ENCODE measurements at regions not wholly inside any gene's neighbourhood (a gene's known extent, or its start where the extent isn't known, plus 50 kb on each side); places are given as distances from the start of the nearest gene placed in this dataset.

DNA sequence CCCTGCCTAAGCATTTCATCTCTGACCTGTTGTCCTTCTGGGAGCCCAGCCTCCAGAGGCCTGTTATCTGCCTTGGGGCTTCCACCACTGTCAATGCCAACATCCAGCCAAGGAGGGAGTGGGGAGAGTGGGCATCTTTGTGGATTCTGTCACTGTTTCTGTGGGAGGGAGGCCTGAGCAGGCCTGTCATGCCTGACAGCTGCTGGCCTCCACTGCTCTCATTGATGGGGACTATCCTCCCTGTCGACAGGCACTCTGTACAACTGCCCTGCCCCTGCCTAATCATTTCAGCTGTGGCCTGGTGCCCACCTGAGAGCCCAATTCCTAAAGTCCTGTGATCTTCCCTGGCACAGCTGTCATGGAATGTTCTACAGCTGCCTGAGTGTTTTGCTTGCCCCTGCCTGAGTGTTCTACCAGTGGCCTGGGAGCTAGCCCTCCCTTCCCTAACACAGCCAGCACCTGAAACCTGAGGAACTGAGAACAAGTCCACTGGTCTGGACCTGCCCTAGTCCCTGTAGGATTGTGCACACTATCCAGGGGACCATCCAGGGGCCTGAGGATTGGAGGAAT, 145.3 kb downstream of the FAM83B start:
- no peak for DNase-seq

DNA sequence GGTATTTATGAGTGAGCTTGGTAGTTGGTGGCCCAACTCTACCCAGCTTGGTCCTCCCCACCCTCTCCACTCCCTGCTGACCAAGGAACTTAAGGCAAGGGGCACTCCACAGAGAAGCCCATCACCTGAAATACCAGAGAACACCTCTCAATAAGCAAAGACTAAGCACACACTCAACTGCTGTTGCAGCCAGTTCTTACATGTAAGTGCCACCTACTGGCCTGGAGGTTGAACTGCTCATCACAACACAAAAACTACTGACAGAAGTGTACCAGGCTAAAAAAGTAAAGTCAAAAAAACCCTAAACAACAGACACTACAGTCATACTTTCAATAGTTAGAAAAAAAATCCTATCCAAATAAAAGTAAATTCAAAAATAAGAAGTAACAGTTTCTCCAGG, 146.2 kb downstream of the FAM83B start:
- no peak for DNase-seq

DNA sequence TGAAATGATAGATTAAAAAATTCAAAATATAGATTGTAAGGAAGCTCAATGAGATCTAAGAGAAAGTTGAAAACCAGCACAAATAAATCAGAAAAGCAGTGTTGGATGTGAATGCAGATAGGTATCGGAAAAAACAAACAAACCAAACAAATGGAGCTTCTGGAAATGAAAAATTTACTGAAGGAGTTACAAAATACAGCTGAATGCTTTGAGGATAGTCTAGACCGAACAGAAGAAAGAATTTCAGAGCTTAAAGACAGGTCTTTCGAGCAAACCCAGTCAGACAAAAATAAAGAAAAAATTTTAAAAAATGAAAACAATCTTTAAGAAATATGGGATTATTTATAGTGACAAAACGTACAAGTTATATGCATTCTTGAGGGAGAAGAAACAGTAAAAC, 146.7 kb downstream of the FAM83B start:
- no peak for DNase-seq

DNA sequence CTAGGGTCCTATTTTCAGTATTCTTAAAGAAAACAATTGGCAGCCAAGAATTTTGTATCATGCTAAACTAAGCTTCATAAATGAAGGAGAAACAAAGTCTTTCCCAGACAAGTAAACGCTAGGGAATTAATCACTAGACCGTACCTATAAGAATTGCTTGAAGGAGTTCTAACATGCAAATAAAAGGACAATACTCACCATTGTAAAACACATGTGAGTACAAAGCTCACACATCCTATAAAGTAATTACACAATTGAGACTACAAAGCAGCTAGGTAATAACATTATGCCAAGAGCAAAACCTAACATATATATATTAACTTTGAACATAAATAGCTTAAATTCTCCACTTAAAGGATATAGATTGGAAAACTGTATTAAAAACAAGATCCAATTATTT, 147.4 kb downstream of the FAM83B start:
- DNase-seq, result no peak

DNA sequence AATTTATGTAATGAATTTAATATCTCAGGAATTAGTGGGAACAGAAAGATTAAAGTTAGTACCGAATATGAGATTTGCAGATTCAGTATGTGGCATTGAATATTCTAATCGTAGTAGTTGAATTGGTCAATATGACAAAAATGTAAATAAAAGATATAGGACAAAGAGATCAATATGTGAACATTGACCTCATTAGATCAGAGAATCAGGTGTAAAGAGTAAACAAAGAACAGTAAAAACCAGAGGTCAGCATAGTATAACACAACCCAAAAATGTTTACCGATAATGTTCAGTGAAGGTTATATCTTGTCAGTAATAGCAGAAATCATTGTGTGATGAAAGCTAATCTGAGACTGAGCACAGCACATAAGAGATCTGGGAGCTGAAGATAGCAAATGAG, 152.0 kb downstream of the FAM83B start:
- no peak for DNase-seq

DNA sequence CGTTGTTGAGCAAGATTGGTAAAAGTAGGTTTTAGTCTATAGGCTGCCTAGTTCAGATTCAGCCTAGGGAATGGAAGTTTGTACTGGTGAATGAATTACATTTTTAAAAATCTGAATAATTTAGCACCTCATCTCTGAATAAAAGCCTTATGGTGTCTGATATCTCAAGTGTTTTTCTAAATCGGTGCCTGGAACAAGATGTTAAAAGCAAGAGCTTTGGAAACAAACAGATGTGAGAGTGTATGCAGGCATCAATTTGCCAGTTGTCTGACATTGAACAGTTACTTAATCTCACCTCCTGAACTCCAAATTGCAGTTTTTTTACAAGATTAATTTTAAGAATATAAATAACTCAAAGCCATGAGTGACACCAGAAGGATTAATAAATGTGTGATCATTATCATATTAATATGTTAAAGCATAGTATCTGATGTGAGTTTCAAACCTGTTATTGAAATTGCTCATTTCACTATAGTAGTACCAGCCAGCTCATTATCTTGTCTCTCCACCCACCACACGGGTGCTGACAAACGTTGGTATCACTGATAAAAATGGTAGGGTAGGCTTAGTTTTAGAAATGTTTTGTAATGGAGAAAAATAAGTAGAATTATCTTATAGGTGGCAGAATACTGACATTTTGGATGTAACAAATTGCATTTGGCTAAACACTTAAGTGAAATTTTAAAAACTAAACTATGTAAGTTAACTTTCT, 157.3 kb downstream of the FAM83B start:
- DNase-seq, result no peak

DNA sequence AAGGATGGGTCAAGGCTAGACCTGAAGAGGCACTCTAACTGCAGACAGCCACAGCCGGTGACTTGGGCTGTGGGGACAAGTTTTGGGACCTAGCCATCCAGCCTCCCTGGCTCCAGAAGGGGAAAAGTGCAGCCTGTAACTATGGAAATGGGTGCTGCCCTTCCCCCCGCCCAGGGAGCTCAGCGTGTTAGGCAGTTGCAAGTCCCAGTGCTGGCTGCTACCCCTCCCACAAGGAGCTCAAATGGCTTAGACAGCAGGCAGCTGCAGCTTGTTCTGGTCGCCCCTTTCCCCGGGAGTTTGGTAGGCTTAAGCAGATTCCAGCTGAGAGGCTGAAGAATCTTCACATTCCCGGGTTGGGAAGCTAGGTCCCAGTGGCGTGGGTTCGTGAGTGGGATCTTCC, 162.6 kb downstream of the FAM83B start:
- no peak for DNase-seq

DNA sequence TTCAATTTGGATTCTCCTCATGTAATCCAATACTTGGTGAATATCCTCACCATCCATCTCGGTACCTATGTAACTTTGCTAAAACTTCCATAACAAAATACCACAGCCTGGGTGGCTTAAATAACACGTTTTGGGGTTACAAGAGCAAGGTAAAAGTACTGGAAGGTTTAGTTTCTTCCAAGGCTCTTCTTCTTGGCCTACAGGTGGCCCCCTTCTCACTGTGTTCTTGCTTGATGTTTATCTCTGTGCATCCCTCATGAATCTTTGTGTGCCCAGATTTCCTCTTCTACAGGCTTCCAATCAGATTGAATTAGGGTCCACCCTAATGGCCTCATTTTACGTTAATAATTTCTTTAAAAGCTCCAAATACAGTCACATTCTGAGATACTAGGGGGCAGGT, 163.3 kb upstream of the HCRTR2 start:
- no peak for DNase-seq

DNA sequence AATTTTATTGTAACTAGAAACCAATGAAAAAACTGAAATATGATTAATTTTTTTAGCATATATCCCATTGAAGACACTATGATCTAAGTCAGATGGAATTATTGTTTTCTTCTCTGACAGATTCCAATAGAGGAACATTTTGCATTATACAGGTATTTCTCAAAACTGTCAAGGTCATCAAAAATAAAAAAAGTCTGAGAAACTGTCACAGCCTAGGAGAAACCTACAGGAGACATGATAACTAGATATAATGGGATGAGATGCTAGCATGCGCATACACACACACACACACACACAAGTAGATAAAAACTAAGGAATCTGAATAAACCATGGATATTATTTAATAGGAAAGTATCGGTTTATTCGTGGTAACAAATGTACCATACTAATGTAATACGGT, 161.9 kb upstream of the HCRTR2 start:
- DNase-seq, result no peak

DNA sequence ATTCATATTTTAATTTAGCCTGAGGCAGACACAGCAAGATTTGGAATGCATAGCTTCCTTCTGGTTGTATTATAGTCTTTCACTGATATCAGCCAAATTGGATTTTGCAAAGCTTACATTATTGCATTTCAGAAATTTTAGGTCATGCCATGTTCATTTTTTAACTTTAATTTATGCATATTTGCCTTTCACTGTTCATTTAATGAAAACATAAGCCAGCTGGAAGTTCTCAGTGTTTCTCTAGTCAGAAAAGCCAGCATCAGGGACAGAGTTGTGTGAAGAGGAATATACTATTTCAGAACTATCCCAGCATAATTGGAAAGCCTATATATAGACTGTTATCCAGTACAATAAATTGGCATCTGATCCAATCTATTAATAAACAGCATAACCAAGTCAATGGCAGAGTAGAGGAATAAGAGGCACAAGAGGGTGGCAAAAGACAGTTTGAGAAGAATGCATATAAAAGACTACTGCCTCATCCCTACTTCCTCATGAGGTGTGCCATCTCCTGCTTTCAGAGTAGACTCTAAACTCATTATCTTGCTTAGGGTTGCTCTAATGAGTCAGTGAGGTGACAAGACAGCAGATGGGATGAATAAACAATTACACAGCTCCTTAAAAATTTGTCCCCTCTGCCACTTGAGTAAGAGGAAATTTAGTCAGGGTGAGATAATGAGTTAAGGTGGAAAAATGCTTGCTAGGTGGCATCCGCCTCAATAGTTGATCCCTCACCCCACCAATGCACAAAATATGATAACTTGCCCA, 159.8 kb upstream of the HCRTR2 start:
- no peak for DNase-seq

DNA sequence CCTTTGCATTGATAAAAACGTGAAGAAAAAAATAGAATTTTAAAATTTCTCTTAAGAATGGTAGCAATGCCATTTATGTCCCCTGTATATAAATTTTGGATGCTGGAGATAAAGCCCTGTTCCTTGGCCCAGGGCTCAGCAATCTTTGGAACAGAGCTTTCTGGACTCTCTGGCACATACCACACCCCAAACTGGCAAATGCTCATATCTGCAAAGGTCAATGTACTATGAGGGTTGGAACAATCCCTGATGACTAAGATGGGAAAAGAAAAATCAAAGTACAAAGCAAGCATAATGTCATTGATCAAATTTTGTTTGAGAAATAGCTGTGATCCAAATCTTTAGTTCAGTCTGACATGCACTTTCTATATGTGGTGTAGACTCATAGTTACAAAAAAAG, 158.1 kb upstream of the HCRTR2 start:
- no peak for DNase-seq

DNA sequence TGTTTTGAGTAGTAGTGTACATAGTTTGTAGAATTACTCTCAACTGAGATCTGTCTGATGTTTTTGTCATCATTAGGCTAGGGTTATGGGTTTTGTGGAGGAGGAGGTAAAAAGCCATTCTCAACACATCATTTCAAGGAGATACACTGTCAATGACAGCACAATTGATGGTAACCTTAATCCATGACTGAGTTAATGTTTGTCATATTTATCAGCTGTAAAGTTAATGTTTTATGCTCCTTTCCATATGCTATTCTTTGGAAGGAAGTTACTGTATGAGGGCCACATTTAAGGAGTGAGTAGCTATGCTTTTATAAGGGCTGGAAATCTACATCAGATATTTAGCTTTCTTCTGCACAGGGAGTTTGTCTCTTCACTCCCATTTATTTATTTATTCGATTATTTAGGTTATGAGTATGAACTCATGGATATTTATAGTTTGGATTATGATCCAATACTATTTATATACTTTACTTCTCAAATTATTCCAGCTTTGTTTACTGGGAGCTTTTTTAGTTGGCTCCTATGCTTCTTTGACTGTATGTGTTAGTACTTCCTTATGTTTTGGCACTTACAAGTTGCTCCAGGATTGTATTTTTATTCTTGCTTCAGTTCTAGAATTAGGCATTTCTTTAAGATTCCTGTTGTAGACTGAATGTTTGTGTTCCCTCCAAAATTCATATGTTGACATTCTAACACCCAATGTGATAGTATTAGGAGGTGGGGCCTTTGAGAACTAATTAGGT, 156.6 kb upstream of the HCRTR2 start:
- no peak for DNase-seq

DNA sequence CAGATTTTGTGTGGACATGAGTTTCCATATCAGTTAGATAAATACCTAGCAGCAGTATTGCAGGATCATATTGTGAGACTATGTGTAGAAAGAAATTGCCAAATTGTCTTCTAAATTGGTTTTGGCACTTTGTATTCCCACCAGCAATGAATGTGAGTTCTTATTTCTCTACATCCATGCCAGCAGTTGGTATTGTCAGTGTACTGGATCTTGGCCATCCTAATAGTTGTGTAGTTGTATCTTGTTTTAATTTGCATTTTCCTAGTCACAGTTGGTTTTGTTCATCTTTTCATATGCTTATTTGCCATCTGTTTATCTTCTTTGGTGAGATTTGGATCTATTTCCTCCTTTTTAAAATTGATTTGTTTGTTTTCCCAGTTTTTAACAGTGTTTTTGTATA, 154.7 kb upstream of the HCRTR2 start:
- DNase-seq, result no peak

DNA sequence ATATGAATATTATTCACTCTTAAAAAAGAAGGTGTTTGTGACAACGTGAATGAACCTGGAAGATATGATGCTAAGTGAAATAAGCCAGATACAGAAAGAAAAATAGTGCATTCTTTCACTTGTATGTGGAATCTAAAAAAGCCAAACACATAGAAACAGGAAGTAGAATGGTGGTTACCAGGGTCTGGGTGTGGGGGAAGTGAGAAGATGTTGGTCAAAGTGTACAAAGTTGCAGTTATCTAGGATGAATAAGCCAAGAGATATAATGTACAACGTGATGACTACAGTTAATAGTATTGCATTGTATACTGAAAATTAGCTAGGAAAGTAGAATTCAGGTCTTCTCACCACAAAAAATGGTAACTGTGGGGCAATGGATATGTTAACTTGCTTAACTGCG, 151.1 kb upstream of the HCRTR2 start:
- no peak for DNase-seq

DNA sequence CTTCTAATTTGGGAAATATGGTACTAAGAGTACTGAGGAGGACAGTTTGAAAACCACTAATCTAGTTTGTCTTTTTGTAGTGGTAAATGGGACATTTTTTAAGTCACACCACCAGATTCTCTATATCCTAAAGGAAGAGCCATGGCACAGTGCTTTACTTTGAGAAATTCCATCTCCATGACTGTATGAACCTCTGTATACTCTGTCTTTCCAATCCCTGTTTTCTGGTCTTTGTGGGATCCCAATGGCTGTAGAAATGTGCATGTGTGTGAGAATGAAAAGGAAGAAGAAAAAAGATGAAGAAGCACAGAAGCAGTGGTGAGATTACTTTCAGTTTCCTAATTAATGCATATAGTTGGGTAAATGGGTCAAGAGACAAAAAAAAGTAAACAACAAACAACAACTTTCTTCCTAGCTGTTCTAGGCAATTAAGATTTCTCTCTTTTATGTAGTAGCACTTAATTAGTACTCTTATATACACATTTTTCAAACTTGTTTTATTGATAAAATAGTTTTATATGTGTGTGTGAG, 141.2 kb upstream of the HCRTR2 start:
- no peak for DNase-seq

DNA sequence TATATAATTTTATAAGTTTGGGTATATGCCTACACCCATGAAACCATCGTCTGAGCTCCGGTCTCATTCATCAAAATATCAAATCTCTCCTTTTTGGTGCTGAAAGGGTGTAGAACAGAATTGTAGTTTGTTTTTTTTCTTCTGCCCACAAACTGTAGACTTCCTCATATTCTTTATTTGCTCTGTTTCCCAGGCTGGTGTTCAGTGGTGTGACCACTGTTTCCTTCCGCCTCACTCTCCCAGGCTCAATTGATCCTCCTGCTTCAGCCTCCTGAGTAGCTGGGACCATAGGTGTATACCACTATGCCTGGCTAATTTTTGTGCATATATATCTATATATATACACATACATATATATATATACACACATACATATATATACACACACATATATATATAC, 139.6 kb upstream of the HCRTR2 start:
- no peak for DNase-seq

DNA sequence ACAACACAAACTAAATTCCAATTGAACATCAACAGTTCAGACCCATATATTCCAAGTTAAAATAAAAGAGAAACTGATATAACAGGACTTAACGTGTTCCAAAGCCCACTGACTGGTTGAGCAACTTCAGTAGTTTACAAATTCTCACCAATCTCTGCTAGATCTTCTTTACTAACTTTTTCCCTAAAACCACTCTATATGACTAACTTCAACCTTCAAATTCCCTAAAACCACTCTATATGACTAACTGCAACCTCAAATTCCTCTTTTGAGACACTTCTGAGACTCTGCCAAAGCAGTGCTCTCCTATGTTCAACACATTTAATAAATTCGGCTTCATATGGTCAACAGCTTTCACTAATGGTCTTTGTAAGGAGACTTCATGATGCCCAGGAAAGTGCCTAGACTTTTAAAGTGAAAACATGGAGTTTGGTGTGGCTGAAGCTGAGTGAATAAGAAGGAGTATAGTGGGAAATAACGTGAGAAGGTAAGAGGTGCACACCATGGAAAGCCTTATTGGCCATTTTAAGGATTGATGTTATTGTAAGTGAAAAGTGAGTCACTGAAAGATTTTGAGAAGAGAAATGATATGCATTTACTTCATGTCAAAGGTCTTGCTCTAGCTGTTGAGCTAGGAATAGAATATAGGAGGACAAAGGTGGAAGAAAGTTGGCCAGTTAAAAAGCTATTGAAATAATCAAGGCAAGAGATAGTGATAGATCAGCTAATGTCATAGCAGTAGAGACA, 134.0 kb upstream of the HCRTR2 start:
- no peak for DNase-seq

DNA sequence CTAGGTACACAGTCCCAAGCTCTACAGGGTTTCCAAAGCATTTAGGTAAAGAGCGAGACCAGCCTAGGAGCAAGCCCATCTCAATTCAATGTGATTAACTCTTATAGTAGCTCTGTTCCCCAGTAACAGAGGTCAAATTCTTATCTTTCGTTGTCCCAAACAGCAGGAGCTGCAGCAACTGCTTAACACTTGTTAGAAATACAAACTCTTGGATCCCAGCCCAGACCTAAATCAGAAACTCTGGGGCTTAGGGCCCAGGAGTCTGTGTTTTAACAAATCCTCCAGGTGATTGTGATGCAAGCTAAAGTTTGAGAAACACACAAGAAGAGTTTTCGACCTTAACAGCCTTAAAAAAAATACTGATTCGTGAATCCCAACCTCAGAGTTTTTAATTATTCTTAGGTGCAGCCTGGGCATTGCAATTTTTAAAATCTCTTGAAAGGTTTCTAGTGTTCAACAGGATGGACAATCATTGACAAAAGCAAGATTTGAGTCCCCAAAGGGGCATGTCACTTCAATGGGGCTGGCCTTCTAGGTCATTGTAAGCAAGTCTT, 127.4 kb upstream of the HCRTR2 start:
- DNase-seq, result no peak

DNA sequence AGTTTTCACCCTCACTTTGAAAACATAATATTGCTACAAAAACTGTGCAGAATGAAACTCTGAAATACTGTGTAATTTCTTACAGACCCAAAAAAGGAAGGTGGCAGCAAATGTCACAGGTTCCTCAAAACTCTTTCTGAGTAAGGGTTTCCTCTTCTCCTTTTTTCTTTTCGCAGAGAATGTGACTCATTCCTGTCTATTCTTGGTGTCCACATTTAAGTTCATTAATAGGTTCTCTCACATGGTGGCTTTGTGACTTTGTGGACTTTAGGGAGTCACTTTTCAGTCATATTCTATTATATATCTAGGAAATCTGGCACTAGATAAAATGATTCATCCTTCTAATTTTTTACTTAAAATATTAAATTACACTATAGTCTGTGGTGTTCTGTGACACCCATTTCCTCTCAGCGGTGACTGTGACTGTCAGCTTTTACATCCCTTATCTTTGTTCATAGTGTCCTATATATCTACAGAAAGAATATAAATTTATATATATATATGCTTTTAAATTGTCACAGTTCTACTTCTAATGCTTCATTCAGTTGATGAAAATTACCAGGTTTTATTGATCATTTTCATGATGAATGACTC, 126.8 kb upstream of the HCRTR2 start:
- no peak for DNase-seq

DNA sequence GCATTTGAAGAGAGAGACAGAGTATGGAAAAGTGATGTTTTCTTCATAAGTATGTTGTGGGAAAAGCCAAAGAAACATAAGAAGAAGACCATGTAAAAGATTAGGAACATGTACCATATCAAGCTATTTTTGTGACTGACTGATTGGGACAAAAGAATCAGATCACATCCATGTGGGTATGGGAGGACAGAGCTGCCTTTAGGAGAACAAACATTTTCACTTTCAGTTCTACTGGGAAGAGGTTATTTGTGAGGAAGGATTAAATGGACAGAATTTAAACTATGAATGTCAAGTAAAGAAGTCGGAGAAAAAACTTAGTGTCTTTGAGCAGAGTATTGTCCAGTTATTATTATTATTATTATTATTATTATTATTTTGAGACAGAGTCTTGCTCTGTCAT, 124.4 kb upstream of the HCRTR2 start:
- no peak for DNase-seq

DNA sequence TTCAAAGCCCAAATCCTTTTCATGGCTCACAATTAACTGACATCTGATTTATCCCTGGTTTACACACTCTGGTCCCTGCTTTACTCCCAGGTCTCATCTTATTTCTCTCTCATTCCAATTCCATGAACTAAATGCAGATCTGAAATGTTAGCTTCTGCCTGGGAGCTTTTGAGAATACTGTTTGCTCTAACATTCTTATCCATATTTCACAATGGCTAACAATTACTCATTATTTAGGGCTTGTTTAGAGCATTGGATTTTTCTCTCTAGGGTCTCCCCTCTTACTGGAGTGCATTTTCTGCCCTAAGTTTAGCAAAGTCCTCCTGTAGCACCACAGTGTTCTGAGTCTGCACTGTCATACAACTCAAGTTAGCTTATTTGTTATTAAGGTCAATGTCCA, 121.5 kb upstream of the HCRTR2 start:
- no peak for DNase-seq

DNA sequence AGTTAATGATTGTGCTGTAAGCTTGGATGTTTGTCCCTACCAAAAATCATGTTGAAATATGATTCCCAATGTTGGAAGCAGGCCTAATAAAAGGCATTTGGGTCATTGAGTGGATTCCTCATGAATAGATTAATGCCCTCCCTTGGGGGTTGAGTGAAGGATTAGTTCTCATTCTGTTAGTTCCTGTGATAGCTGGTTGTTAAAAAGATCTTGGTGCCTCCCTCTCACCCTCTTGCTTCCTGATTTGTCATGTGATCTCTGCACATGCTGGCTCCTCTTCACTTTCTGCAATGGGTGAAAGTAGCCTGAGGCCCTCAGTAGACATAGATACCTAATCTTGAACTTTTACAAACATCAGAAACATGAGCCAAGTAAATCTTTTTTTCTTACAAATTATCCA, 115.6 kb upstream of the HCRTR2 start:
- DNase-seq, result no peak
